ENCODE measurements at regions not wholly inside any gene's neighbourhood (a gene's known extent, or its start where the extent isn't known, plus 50 kb on each side); places are given as distances from the start of the nearest gene placed in this dataset.

DNA sequence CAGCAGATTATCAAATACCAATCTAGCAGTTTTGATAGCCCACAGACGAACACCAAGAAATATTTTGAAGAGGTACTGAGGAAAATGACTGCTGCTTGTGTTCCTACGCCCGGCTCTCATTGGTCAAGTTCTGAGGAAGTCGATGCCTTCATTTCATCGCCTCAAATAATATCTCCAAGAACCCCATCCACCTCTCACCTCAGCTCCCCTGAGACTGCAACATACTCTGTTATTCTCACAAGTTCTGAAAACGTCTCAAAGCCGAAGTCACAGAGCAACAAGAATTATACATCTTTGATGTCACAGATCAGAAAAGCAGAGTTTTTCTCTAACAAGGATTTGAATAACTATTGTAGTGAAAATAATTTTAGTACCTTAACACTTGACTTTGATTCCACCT is 55.5 kb upstream of the BCAT1 start:
- no peaks in the 10 kb centered on the region for H3K27me3 Mint-ChIP-seq
- no peaks in the 10 kb centered on the region for H3K27me3 ChIP-seq (replicated peaks in 1 of 4; ENCODE audit: control extremely low read depth in 1 of 4, control insufficient read depth in 3 of 4, insufficient read depth in 4 of 4, low read length in 3 of 4)
- intact Hi-C loops (cut with micrococcal nuclease) = no loop called here
- H4K20me1 ChIP-seq (ENCODE audit: control insufficient read depth, insufficient read depth, low read length, poor library complexity, severe bottlenecking) = no peaks in the 10 kb centered on the region
- ChIA-PET CTCF (interaction anchor here (0.5 to 2.4 kb wide), 5 partner anchors 12 to 129 kb away, joined by 3 to 14 read pairs (median 5); a partner anchor contains a TSS), POLR2A (no interaction called here)
- DNase-seq (no peak), ATAC-seq (ENCODE audit: low read depth) (peak; percentile 42)
- WGBS (ENCODE audit: insufficient coverage) = no CpG with 5 or more reads among the region's 7 CpGs
- H3K9me3 Mint-ChIP-seq (ENCODE audit: insufficient read depth) = no peaks in the 10 kb centered on the region
- peak overlapping the region; percentile 7 for H3K9ac ChIP-seq (ENCODE audit: low read length)
- H3K9me3 ChIP-seq (ENCODE audit: control extremely low read depth in 1 of 3, control insufficient read depth in 2 of 3, insufficient read depth in 1 of 3, low read length in 2 of 3) = no peaks in the 10 kb centered on the region
- H3K4me2 ChIP-seq (replicated peaks; ENCODE audit: low read depth, low read length, poor library complexity, severe bottlenecking) = peak overlapping the region; percentile 46
- peak overlapping the region in 1 of 5 experiments; percentile 40 for H3K4me3 ChIP-seq (ENCODE audit: control extremely low read depth in 1 of 5, extremely low read depth in 1 of 5, insufficient read depth in 1 of 5, low read depth in 2 of 5, low read length in 4 of 5)
- peak overlapping the region; percentile 79 for H3K27ac Mint-ChIP-seq
- H3K4me3 Mint-ChIP-seq = peak overlapping the region; percentile 66
- no peaks in the 10 kb centered on the region for H3K36me3 ChIP-seq (replicated peaks in 1 of 2; ENCODE audit: control extremely low read depth in 1 of 2, control insufficient read depth in 1 of 2, extremely low read depth in 1 of 2, insufficient read depth in 2 of 2, low read length in 1 of 2)
- H3K27ac ChIP-seq (ENCODE audit: low read length in 2 of 2) = peak overlapping the region in 1 of 2 donors; percentile 54
- H2AFZ ChIP-seq (ENCODE audit: insufficient read depth, low read depth, low read length, poor library complexity, severe bottlenecking) = peak overlapping the region; percentile 23
- no peak for TF ChIP-seq EZH2 (IDR thresholded peaks at IDR 0.05; ENCODE audit: borderline replicate concordance, insufficient read depth, low read depth, low read length, poor library complexity, severe bottlenecking)
- TF ChIP-seq, protein P1, sequence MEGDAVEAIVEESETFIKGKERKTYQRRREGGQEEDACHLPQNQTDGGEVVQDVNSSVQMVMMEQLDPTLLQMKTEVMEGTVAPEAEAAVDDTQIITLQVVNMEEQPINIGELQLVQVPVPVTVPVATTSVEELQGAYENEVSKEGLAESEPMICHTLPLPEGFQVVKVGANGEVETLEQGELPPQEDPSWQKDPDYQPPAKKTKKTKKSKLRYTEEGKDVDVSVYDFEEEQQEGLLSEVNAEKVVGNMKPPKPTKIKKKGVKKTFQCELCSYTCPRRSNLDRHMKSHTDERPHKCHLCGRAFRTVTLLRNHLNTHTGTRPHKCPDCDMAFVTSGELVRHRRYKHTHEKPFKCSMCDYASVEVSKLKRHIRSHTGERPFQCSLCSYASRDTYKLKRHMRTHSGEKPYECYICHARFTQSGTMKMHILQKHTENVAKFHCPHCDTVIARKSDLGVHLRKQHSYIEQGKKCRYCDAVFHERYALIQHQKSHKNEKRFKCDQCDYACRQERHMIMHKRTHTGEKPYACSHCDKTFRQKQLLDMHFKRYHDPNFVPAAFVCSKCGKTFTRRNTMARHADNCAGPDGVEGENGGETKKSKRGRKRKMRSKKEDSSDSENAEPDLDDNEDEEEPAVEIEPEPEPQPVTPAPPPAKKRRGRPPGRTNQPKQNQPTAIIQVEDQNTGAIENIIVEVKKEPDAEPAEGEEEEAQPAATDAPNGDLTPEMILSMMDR (IDR thresholded peaks at IDR 0.05) = no peak
- peaks cover 67% of the 10 kb centered on the region for H3K4me1 Mint-ChIP-seq
- peaks cover 50 to 60% of the 10 kb centered on the region in 2 donors for H3K4me1 ChIP-seq (ENCODE audit: control insufficient read depth in 2 of 2, insufficient read depth in 2 of 2, low read length in 2 of 2)
- H3K79me2 ChIP-seq (ENCODE audit: control insufficient read depth, insufficient read depth, low read length) = no peaks in the 10 kb centered on the region

GRCh38 chr12:25001311-25001710 is 52.4 kb upstream of the BCAT1 start:
- POLR2A ChIA-PET = interaction anchor here (1.0 kb wide), 1 partner anchor 51 kb away, joined by 5 read pairs; a partner anchor contains a TSS
- DNase-seq (no peak), ATAC-seq (ENCODE audit: low read depth) (no peak)

More at GRCh38 chr12:25001311-25001710, 52.4 kb upstream of the BCAT1 start:
- Mint-ChIP-seq H3K4me1 (peaks cover 85% of the 10 kb centered on the region), H3K27me3 (no peaks in the 10 kb centered on the region), H3K4me3 (peak overlapping the region; percentile 13), H3K9me3 (ENCODE audit: insufficient read depth) (no peaks in the 10 kb centered on the region), H3K27ac (peak overlapping the region; percentile 76)
- Histone ChIP-seq H3K27ac (ENCODE audit: low read length in 2 of 2) (peak overlapping the region in 1 of 2 donors; percentile 7), H3K9ac (ENCODE audit: low read length) (no peak overlapping the region), H2AFZ (ENCODE audit: insufficient read depth, low read depth, low read length, poor library complexity, severe bottlenecking) (no peak overlapping the region), H3K36me3 (replicated peaks in 1 of 2; ENCODE audit: control extremely low read depth in 1 of 2, control insufficient read depth in 1 of 2, extremely low read depth in 1 of 2, insufficient read depth in 2 of 2, low read length in 1 of 2) (no peaks in the 10 kb centered on the region), H3K79me2 (ENCODE audit: control insufficient read depth, insufficient read depth, low read length) (peaks cover 7% of the 10 kb centered on the region), H3K9me3 (ENCODE audit: control extremely low read depth in 1 of 3, control insufficient read depth in 2 of 3, insufficient read depth in 1 of 3, low read length in 2 of 3) (no peaks in the 10 kb centered on the region), H4K20me1 (ENCODE audit: control insufficient read depth, insufficient read depth, low read length, poor library complexity, severe bottlenecking) (no peaks in the 10 kb centered on the region), H3K4me1 (ENCODE audit: control insufficient read depth in 2 of 2, insufficient read depth in 2 of 2, low read length in 2 of 2) (peaks cover 74 to 84% of the 10 kb centered on the region in 2 donors), H3K4me2 (replicated peaks; ENCODE audit: low read depth, low read length, poor library complexity, severe bottlenecking) (peak overlapping the region; percentile 10), H3K27me3 (replicated peaks in 1 of 4; ENCODE audit: control extremely low read depth in 1 of 4, control insufficient read depth in 3 of 4, insufficient read depth in 4 of 4, low read length in 3 of 4) (no peaks in the 10 kb centered on the region), H3K4me3 (ENCODE audit: control extremely low read depth in 1 of 5, extremely low read depth in 1 of 5, insufficient read depth in 1 of 5, low read depth in 2 of 5, low read length in 4 of 5) (no peak overlapping the region)
- WGBS (ENCODE audit: insufficient coverage) = no CpG with 5 or more reads among the region's 2 CpGs
- no peak for TF ChIP-seq EZH2 (IDR thresholded peaks at IDR 0.05; ENCODE audit: borderline replicate concordance, insufficient read depth, low read depth, low read length, poor library complexity, severe bottlenecking)
- TF ChIP-seq, protein P1 (IDR thresholded peaks at IDR 0.05) = no peak
- intact Hi-C loops (cut with micrococcal nuclease) = no loop called here
- CTCF ChIA-PET = interaction anchor here (1.4 to 3.5 kb wide), 3 partner anchors 9 to 52 kb away, joined by 3 to 14 read pairs (median 6); no protein-coding TSS in a partner anchor

Measured in B cell (primary cell).